ENCODE measurements at regions not wholly inside any gene's neighbourhood (a gene's known extent, or its start where the extent isn't known, plus 50 kb on each side); places are given as distances from the start of the nearest gene placed in this dataset.

GRCh38 chr5:145680767-145681166 is 154.4 kb downstream of the PRELID2 start:
- TF ChIP-seq POLR2AphosphoS5 (IDR thresholded peaks at IDR 0.05; ENCODE audit: low read depth, low read length) (no peak), CTCF (IDR thresholded peaks at IDR 0.05) (no peak), REST (IDR thresholded peaks at IDR 0.05; ENCODE audit: insufficient read depth in 1 of 2, low read depth in 2 of 2, low read length in 1 of 2) (no peak)
